GM23338 (cell line): ENCODE measurements at regions not wholly inside any gene's neighbourhood (a gene's known extent, or its start where the extent isn't known, plus 50 kb on each side); places are given as distances from the start of the nearest gene placed in this dataset.

Source experiments
- ATAC-seq: fragments of 200-7000 bp; cut with Tn5 transposase; 3 replicates; pipeline ENCODE4 v1.9.1; 2020
- DNase-seq: peaks from one replicate; pipeline ENCODE4 v3.0.0-alpha.2; 2015; ENCODE audit warnings: low spot score
- H2AFZ ChIP-seq: fragments of 200-600 bp; sonication (generic); 2 replicates; pipeline ENCODE4 v1.8.0; 2016; ENCODE audit warnings: antibody characterized with exemption, mild to moderate bottlenecking, moderate library complexity
- H3F3A ChIP-seq: fragments of 200-600 bp; sonication (generic); replicated peaks from 2 replicates; pipeline ENCODE4 v1.8.0; 2017; ENCODE audit warnings: antibody characterized with exemption, mixed run types, low read depth
- H3K27ac ChIP-seq: fragments of 200-600 bp; sonication (generic); 2 replicates; pipeline ENCODE4 v1.6.1; 2016; ENCODE audit warnings: low read depth
- H3K27me3 ChIP-seq: fragments of 200-600 bp; sonication (generic); 2 replicates; pipeline ENCODE4 v1.8.0; 2016; ENCODE audit warnings: mild to moderate bottlenecking, mixed run types, moderate library complexity; ENCODE audit not compliant: insufficient read depth
- H3K36me3 ChIP-seq: fragments of 200-600 bp; sonication (generic); 2 replicates; pipeline ENCODE4 v1.8.0; 2016; ENCODE audit warnings: mild to moderate bottlenecking; ENCODE audit not compliant: insufficient read depth
- H3K4me1 ChIP-seq: fragments of 200-600 bp; sonication (generic); 2 replicates; pipeline ENCODE4 v1.8.0; 2016; ENCODE audit warnings: mild to moderate bottlenecking, moderate library complexity; ENCODE audit not compliant: insufficient read depth
- H3K4me2 ChIP-seq: fragments of 200-600 bp; sonication (generic); 2 replicates; pipeline ENCODE4 v1.7.1; 2017; ENCODE audit warnings: mixed run types
- H3K4me3 ChIP-seq: fragments of 200-600 bp; sonication (generic); 2 replicates; pipeline ENCODE4 v1.6.1; 2016; ENCODE audit warnings: mixed run types
- H3K79me2 ChIP-seq: fragments of 200-600 bp; sonication (generic); replicated peaks from 2 replicates; pipeline ENCODE4 v1.8.0; 2017; ENCODE audit warnings: mild to moderate bottlenecking; ENCODE audit not compliant: insufficient read depth
- H3K9me2 ChIP-seq: fragments of 200-600 bp; sonication (generic); 2 replicates; pipeline ENCODE4 v1.8.0; 2017; ENCODE audit not compliant: insufficient read depth
- H4K20me1 ChIP-seq: fragments of 200-600 bp; sonication (generic); replicated peaks from 2 replicates; pipeline ENCODE4 v1.8.0; 2017; ENCODE audit warnings: mild to moderate bottlenecking; ENCODE audit not compliant: insufficient read depth
- H3K27ac Mint-ChIP-seq: 2 replicates; pipeline ENCODE4 v1.8.0; 2020; ENCODE audit warnings: inconsistent platforms, mild to moderate bottlenecking, moderate library complexity, mixed read lengths
- H3K27me3 Mint-ChIP-seq: 3 replicates; pipeline ENCODE4 v1.8.0; 2022; ENCODE audit warnings: low read depth, mild to moderate bottlenecking, moderate library complexity, mixed read lengths, inconsistent platforms; ENCODE audit not compliant: insufficient read depth, poor library complexity
- H3K36me3 Mint-ChIP-seq: 3 replicates; pipeline ENCODE4 v1.8.0; 2021; ENCODE audit warnings: low read depth, mild to moderate bottlenecking, inconsistent platforms, moderate library complexity, mixed read lengths
- H3K4me1 Mint-ChIP-seq: 3 replicates; pipeline ENCODE4 v1.8.0; 2020; ENCODE audit warnings: mild to moderate bottlenecking, inconsistent platforms, mixed read lengths
- H3K4me3 Mint-ChIP-seq: 3 replicates; pipeline ENCODE4 v1.8.0; 2021; ENCODE audit warnings: moderate library complexity, mild to moderate bottlenecking, inconsistent platforms, mixed read lengths
- H3K9me3 Mint-ChIP-seq: 3 replicates; pipeline ENCODE4 v1.8.0; 2020; ENCODE audit warnings: moderate library complexity, mild to moderate bottlenecking, inconsistent platforms, mixed read lengths
- CREB1 ChIP-seq: fragments of 250-450 bp; sonication (Bioruptor Pico); IDR thresholded peaks from 2 replicates; pipeline ENCODE4 v1.5.0; 2020; ENCODE audit warnings: low read depth, mild to moderate bottlenecking, moderate library complexity
- CTCF ChIP-seq, 2 experiments: fragments of 200-600 bp in 1 of 2; sonication (generic) in 1 of 2; conservative IDR thresholded peaks; 2 replicates each; pipeline versions ENCODE4 v1.5.1 to v1.6.1; 2016 to 2017; ENCODE audit warnings: antibody characterized with exemption in 2 of 2, low read depth in 2 of 2, mild to moderate bottlenecking in 2 of 2, moderate library complexity in 1 of 2
- ETS1 ChIP-seq: IDR thresholded peaks from 2 replicates; pipeline ENCODE4 v1.6.1; 2016; ENCODE audit warnings: antibody characterized with exemption
- EZH2 ChIP-seq: fragments of 200-600 bp; sonication (generic); IDR thresholded peaks from one replicate; pipeline ENCODE4 v1.8.0; 2017; ENCODE audit warnings: antibody characterized with exemption, mild to moderate bottlenecking, low read depth; ENCODE audit not compliant: unreplicated experiment
- EZH2phosphoT487 ChIP-seq: fragments of 200-600 bp; sonication (generic); IDR thresholded peaks from one replicate; pipeline ENCODE4 v1.8.1; 2018; ENCODE audit warnings: antibody characterized with exemption; ENCODE audit not compliant: unreplicated experiment
- JUNB ChIP-seq: IDR thresholded peaks from one replicate; pipeline ENCODE4 v1.6.1; 2016; ENCODE audit warnings: antibody characterized with exemption; ENCODE audit not compliant: unreplicated experiment
- NANOG ChIP-seq: IDR thresholded peaks from 2 replicates; pipeline ENCODE4 v1.6.1; 2016; ENCODE audit warnings: antibody characterized with exemption, borderline replicate concordance
- POLR2AphosphoS5 ChIP-seq: IDR thresholded peaks from 2 replicates; pipeline ENCODE4 v1.6.1; 2016; ENCODE audit warnings: antibody characterized with exemption, low read depth
- REST ChIP-seq: IDR thresholded peaks from one replicate; pipeline ENCODE4 v1.6.1; 2018; ENCODE audit warnings: antibody characterized with exemption; ENCODE audit not compliant: unreplicated experiment
- STAT1 ChIP-seq: IDR thresholded peaks from one replicate; pipeline ENCODE4 v1.6.1; 2016; ENCODE audit warnings: antibody characterized with exemption; ENCODE audit not compliant: unreplicated experiment
- ZNF114 ChIP-seq: fragments of 250-450 bp; sonication (Bioruptor Pico); IDR thresholded peaks from 2 replicates; pipeline ENCODE4 v1.5.0; 2020; ENCODE audit warnings: mild to moderate bottlenecking, moderate library complexity
- ZNF331 ChIP-seq: fragments of 250-450 bp; sonication (Bioruptor Pico); IDR thresholded peaks from 2 replicates; pipeline ENCODE4 v1.5.0; 2020; ENCODE audit warnings: low read depth, mild to moderate bottlenecking, moderate library complexity
- ZNF462 ChIP-seq: fragments of 250-450 bp; sonication (Bioruptor Pico); IDR thresholded peaks from 2 replicates; pipeline ENCODE4 v1.5.0; 2020; ENCODE audit warnings: mild to moderate bottlenecking, moderate library complexity

- DNase-seq (no peak), ATAC-seq (no peak)
- Histone ChIP-seq H4K20me1 (no peaks in the 10 kb centered on the region), H3K36me3 (no peaks in the 10 kb centered on the region), H3K4me2 (no peak overlapping the region), H2AFZ (no peak overlapping the region), H3K4me3 (no peak overlapping the region), H3K79me2 (no peaks in the 10 kb centered on the region), H3K27ac (no peak overlapping the region), H3F3A (no peaks in the 10 kb centered on the region), H3K27me3 (no peaks in the 10 kb centered on the region), H3K4me1 (0 out of 2 replicates have a peak, but pooled peaks cover 3% of the 10 kb centered on the region), H3K9me2 (no peaks in the 10 kb centered on the region)
- Mint-ChIP-seq H3K4me1 (no peaks in the 10 kb centered on the region; the same call in 1 of the 3 replicates), H3K27ac (no peak overlapping the region), H3K4me3 (no peak overlapping the region), H3K27me3 (no peaks in the 10 kb centered on the region), H3K36me3 (no peaks in the 10 kb centered on the region), H3K9me3 (no peaks in the 10 kb centered on the region)
- TF ChIP-seq EZH2phosphoT487 (no peak), ZNF114 (CRISPR knock-in tag) (no peak), ZNF462 (CRISPR knock-in tag) (no peak), POLR2AphosphoS5 (no peak), EZH2 (no peak), REST (no peak), JUNB (no peak), ZNF331 (CRISPR knock-in tag) (no peak), CREB1 (CRISPR knock-in tag) (no peak), CTCF (conservative IDR thresholded peaks at IDR 0.05; ENCODE audit: low read depth in 2 of 2) (no peak), NANOG (no peak), ETS1 (no peak), STAT1 (no peak)
These were observed 1835.2 kb upstream of the NUDT12 start for GRCh38 chr5:105397749-105398148.
